NCI-H524 treated with DMSO at 0.1 percent for 48 hours (cell line): ENCODE measurements at regions not wholly inside any gene's neighbourhood (a gene's known extent, or its start where the extent isn't known, plus 50 kb on each side); places are given as distances from the start of the nearest gene placed in this dataset.
"Not testable (repeated sequence)": the region's sequence is repeated elsewhere in the genome, so short reads cannot be mapped to it uniquely, and the experiment has no call there.

ENCODE experiments used
- DNase-seq: peaks from one replicate; lab custom pipeline; 2025; lab: John Stamatoyannopoulos, UW

DNA sequence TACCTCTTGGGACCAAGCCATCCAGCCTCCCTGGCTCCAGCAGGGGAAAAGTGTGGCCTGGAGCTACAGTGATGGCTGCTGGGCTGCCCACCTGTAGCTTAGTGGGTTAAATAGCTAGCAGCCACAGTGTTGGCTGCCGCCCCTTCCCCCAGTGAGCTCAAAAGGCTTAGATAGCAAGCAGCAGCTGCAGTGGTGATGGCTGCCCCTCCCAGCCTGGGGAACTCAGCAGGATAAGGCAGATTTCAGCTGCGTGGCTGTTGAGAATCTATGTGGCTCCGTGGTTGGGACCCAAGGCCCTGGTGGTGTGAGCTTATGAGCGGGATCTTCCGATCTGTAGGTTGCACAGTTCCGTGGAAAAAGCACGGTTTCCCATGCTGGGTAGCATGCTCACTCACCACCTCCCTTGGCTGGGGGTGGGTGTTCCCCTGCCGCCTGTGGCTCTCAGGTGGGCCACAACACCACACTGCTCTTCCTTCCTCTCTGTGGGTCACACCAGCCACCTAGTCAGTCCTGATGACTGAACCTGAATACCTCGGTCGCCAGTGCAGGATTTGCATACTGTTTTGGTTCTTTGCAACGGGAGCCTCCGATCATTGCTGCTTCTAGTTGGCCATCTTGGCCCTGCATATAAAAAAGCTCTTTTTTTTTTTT, 946.5 kb upstream of the FAM98A start:
- DNase-seq = no peak

DNA sequence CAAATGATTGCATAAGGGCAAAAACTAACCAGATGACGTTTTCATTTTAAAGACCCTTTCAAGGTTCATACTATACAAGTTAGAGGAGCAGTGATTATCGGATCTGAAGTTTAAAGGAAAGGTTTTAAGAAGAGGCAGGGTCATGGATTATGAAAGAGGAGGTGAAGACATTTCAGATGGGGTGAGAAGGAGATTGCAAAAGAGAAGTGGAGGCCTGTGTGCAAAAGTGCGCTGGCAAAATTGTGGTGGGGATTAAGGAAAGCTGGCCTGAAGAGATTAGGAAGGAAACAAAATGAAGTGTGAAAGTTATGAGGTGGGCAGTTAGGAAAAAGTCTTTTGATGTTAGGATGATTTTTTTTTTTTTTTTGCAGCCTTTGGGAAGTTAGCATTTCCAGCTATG, 935.7 kb upstream of the FAM98A start:
- DNase-seq = no peak

DNA sequence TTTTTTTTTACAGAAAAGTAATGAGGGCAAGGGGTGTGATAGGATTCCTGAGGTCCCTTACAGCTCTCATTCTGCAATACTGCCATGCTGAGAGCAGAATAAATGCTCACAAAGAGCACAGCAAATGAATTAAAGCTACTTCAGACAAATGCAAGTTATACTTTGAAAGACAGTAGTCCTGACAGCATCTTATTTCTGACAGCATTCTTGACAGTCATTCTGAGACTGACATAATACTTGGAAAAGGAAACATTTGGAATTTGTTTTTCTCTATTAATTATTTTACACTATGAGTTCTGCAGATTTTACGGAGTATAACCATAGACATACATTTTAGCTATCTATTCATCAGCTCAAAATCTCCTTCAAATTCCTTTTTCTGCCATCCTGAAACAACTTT, 935.2 kb upstream of the FAM98A start:
- no peak for DNase-seq

DNA sequence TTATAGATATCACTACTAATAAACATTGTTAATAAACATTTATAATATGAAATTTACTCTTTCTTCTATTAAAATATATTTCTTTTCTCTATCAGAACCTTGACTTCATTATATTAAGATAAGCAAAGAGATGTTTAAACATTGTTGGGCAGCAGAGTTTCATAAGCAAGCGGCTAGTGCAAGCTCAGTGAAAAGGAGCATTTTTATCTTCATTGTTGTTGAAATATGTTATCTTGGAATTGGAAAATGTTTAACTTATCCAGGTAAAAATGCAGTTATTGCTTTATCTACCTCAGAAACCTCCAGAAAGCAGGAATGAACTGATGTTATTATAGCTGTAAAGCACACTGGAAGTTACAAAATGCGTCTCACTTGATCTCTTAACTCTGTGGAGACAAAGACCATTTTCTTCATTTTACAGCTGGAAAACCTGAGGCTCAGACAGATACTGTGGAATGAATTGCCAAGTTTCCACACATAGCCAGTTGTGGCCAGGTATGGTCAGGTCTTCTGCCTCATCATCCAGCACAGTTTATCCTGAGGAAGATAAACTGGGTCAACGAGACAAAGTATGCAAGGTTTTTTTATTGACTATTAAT, 934.6 kb upstream of the FAM98A start:
- no peak for DNase-seq

DNA sequence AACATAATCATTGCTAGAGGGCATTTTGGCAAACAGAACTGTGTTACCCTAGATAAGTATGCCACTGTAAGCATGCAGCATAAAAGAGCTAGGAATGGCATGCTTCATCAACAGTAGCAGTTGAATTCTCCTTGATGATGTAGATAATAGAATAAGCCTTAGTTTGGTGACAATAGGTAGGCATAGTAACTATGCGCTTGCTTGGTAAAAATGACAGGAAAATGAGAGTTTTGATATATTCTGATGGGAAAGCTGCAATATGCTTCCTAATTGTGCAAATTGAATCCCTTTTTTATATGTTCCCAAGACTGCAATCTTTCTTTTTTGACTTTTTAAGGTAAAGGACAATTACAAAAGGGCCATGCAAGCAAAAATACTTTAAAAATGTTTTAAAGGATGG, 930.9 kb upstream of the FAM98A start:
- DNase-seq = no peak

DNA sequence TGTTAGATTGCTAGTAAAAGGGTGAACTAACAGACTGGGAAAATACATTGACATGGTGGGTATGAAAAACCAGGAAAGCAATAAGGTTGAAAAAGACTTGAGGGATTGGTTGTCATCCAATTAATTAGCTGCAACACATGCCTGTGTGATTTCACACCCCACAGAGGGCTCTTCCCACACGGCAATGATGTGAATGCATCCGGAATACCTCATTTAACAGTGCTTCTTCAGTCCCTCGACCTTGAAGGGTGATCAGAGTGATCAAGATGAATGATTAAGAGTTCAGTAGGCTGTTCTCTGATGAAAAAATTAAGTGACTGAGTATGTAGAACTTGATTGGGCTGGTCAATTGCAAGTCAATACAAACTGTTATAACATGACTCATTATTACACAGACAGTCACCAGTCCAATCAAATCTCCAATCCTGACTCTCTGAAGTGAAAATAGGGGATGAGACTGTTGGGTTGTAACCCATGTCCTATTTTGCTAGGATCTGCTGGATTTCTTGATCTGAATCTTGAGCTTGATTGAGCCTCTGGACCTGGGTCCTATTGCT, 924.9 kb upstream of the FAM98A start:
- DNase-seq = no peak

DNA sequence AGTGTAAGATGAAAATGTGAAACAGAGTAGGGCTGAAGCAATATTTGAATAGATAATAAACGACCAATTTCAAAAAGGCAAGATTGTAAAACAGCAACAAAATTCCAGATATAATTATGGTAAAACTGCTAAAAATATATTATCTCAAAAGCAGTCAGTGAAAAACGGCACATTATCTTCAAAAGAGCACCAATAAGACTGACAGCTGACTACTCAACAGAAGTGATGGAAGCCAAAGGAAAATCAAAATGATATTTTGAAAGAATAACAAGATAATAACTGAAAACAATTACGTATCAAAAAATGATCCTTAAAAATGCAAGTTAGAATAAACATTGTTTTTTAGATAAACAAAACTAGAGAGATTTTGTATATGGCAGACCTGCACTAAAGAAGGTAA, 920.6 kb upstream of the FAM98A start:
- no peak for DNase-seq

DNA sequence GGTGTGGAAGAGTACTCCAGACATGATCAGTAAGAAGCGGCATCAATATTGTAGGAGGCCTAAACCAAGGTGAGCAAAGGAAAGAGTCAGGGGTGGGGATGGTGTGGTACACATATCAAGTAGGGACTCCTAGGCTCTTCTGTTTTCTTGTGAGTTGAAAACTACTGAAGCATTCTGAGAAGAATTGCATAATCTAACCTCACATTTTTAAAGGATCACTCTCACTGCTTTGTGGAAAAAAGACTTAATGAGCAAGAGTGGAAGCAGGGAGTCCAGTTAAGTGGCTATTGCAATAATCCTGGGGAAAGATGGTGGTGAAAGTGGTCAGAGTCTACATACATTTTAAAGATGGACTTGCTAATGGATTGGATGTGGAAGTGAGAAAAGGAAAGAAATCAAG, 899.5 kb upstream of the FAM98A start:
- DNase-seq = no peak

DNA sequence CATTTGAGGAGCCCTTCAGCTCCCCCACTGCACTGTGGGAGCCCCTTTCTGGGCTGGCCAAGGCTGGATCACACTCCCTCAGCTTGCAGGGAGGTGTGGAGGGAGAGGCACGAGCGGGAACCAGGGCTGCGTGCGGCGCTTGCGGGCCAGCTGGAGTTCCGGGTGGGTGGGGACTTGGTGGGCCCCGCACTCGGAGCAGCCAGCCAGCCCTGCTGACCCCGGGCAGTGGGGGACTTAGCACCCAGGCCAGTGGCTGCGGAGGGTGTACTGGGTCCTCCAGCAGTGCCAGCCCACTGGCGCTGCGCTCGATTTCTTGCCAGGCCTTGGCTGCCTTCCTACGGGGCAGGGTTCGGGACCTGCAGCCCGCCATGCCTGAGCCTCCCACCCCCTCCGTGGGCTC, 895.1 kb upstream of the FAM98A start:
- DNase-seq = not testable (repeated sequence)

DNA sequence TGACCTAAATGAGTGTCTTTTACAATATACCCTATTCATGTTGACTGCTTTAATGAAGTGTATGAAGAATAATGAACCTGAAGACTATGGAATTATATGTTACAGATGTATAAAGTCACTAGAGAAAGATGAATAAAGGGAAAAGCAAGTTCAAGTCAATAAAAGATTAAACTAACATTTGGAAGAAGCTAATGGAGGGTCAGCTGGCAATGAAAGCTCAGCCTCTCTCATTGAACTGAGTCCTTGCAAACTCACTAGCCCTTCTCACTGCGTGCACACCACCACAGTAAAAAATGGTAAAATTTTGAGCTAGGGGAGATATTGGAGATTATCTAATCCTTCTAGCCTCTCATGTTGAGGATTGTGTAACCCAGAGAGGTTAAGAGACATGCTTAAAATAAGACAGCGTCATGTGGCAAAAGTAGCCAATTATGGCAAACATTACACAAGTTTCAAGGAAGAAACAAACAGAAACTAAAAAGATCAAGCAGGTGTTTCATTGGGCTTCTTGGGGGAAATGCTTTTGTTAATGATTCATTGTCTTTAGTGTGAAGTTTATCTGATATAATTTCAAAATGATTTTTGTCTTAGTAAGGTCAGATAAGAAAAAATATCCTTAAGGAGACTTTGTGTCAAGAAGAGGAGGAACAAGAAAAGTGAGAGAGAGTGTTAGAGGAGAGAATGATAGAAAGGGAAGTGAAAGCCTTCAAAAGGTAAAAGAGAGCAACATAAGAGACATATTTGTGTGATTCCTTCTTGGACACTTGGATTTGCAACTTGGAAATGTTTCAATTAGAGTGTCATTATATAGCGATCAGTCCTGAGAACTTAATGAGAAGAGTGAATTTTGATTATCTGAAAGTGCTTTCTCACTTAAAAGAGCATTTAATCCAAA, 893.7 kb upstream of the FAM98A start:
- no peak for DNase-seq

DNA sequence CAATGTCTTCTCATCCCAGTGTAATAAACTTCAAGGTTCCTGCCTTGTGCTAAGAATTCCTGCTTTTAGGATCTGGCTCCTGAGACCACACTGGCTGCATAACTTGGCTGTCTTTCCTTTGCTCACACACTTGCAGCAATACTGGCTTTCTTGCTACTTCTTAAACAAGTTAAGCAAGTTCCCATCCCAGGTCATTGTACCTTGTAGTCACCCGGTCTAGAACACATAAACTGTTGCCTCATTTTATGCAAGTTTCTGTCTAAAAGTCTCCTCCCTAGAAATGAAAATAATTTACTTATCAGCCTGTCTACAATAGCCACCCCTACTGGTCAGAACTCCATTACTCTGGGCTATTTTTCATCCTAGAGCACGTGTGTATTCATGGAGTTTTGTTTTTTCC, 887.9 kb upstream of the FAM98A start:
- DNase-seq = no peak

DNA sequence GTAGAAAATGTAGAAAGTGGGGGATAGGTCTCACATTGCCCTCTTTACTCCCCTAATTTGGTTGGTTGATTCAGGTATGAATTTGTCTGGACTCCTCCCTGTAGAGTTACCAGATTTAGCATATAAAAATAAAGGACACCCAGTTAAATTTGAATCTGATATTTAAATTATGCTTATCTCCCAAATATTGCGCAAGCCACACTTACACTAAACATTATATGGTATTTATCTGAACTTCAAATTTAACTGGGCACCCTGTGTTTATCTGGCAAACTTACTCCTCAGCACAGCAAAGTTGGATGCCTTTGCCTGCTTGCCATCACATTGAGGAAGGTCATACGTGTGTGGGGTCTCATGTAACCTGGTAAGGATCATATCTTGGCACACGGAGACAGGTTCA, 882.4 kb upstream of the FAM98A start:
- DNase-seq = no peak

DNA sequence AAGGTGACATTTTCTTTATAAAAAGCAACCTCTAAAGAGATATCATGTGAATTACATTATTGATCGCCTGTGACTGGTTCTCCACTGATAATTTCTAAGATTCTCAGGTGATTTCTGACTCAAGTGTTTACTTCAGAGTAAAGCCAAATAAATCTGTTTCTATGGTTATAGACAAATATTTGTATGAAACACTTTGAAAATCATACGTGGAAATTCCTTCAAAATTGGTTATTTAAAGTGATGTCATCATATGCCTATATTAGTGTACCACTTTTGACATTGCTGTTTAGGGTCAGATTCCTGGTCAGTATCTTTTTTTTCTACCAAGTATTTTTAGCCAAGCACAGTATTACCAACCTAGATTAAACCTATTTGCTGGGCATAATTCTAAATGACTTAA, 881.3 kb upstream of the FAM98A start:
- DNase-seq = no peak

DNA sequence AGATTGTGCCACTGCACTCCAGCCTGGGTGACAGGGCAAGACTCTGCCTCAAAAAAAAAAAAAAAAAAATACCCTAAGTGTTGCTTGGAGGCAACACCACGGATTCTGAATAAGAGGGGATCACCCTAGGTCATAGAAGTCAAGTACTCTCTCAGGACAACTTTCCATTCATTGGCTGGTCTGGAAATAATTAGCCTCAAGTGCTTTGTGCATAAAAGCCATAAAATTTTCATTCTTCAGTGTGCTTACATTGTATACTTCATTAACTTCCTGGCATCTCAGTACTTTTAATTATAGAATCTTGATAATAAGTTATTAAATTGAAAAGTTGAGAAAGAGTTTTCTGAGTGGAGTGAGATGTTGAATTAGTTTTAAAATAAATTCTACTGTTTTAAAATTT, 876.1 kb upstream of the FAM98A start:
- DNase-seq = no peak

DNA sequence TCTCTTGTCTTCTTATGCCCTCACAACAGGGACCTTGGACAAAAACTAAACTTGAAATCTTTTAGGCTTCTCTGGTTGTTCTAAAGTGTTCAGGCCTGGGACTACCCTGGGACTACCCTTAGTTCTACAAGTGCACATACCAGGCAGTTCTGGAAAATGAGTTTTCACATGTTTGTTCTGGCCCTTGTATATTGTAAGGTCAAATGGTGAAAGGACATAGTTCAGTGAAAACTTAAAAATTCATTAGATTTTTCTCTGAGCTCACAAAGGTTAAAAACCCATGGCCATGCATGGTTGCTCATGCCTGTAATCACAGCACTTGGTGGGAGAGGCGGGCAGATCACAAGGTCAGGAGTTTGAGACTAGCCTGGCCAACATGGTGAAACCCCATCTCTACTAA, 875.5 kb upstream of the FAM98A start:
- DNase-seq = no peak

DNA sequence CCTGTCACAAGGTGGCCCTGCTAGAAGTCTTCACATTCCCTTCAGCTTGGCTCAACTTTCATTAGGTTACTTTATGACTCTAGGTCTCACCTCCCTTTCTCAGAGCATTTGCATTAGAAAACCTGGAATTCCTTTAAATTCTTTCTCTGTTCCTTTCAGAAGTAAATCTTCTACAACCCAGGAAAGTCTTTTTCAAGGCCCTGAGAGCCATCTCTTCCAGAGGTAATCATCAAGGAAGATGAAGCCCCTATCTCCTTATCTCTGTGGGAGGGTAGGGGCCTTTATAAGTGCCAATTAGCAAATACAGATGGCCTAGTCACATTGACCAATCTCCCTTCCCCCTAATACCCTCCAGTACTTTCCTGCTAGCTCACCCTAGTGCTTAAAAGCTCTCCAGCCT, 848.0 kb upstream of the FAM98A start:
- no peak for DNase-seq

DNA sequence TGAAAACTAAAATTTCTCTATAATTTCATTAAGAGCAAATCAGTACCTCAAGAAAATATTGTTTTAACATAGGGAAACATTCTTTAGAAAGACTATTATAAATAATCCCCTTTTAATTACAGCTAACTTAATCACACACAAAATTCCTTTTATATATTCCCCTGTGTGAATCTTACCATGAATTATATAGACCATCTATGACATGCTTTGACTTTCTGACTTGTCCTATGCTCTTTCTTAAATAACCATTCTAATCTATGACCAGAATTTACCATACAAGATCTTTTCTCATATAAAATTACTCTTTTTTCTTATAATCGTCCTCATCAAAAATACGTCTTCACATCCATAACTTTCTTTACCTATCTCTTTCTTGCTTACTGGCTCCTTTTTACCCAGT, 824.2 kb upstream of the FAM98A start:
- DNase-seq = no peak

DNA sequence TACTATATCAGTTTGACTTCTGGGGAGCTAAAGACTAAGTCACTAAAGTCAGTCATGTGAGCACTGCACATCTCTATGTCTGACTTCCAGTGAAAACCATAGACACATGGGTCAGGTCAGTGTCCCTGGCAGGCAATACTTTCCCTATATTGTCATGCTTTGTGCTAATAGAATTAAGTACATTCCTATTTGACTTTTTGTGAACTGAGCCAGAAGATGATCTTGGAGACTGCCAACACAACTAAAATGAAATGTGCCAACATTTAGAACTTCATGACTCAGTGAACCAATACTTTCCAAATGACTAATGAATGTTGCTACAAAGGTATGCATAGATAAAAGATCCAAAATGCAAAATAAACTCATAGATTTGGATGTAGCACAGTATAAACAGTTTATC, 820.8 kb upstream of the FAM98A start:
- no peak for DNase-seq

DNA sequence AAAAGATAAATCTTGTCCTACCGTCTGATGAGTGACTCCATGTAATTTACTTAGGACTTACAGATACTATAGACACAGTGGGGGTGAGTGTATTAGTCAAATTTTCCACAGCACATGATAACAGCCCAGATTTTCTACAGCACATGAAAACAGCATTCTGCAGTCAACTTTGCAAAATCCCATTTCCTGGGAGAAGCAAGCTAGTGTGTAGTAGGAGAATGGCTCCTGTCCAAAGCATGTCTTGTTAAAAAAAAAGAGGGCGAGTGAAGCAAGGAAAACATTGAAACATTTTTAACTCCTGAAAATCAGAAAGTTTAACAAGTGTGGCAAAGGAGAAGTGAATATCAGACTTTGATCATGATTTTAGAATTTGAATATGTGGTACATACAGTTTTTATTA, 817.8 kb upstream of the FAM98A start:
- DNase-seq = no peak

DNA sequence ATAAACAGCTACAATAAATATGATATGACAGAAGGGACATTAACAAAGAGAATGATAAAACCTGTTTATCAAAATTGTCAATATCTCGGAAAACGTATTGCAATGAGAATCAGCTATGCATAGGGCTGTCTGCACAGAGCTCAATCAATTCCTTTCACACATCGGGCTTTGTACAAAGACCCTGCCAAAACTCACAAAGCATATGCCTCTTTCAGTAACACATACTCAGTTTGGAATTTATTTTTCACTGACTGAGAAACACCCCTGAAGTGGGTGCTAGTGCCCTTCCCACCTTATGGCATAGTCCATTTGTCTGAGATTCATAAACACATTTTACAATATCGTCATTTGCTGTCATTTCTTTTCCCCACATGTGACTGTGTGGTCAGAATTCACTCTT, 815.8 kb upstream of the FAM98A start:
- no peak for DNase-seq

DNA sequence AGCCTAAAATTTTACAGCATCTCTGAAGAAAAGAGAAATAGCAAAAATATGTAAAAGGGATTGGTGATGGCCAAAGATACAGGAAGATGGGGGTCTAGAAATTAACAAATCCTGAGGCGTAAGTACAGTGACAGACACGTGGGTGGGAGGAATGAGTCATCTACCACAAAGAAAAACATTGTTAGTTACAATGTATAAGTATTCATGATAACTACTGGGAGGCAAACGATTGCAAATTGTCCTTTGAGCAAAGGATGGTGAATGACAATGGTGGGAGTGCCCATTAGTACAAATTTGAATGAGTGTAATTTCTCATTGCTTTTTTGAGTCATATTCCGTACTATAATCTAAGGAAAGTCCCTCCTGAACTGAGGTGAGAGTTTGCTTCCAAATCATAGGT, 809.0 kb upstream of the FAM98A start:
- no peak for DNase-seq

DNA sequence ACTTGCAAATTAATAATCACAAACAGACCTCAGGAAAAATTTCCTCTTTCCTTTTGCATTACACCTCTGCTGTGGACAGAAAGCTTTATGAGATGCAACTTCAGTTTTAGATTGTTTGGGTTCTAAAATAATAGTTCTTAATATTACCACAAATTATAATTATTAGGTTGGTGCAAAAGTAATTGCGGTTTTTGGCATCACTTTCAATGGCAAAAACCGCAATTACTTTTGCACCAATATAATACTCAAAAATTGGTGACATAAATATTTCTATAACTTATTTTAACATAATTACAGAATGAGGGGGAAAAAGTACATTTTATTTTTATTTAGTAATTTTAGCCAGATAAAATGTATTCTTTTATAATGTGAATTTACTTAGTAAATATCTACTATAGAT, 804.4 kb upstream of the FAM98A start:
- DNase-seq = no peak

DNA sequence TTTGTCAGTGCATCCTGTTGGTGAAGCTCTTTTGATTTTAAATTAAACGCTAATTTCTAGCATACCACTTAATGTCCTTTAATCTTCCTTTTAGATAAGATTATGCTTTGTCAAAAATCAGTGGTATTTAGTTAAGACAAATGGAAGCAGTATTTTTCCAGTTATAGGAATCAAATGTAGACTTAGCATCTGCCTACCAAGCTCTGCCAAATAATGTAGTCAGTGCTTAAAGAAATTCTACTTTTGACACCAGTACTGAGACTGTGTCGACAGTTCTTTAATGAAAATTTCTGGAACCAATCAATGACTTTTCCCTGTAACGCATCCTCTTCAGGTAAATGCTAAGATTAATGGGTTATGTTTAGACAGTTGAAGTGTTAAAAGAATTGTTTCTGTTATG, 803.3 kb upstream of the FAM98A start:
- no peak for DNase-seq
